ENCODE measurements at regions not wholly inside any gene's neighbourhood (a gene's known extent, or its start where the extent isn't known, plus 50 kb on each side); places are given as distances from the start of the nearest gene placed in this dataset.
A peak's percentile ranks its signal among the peaks of the same experiment; 100 is the strongest.

DNA sequence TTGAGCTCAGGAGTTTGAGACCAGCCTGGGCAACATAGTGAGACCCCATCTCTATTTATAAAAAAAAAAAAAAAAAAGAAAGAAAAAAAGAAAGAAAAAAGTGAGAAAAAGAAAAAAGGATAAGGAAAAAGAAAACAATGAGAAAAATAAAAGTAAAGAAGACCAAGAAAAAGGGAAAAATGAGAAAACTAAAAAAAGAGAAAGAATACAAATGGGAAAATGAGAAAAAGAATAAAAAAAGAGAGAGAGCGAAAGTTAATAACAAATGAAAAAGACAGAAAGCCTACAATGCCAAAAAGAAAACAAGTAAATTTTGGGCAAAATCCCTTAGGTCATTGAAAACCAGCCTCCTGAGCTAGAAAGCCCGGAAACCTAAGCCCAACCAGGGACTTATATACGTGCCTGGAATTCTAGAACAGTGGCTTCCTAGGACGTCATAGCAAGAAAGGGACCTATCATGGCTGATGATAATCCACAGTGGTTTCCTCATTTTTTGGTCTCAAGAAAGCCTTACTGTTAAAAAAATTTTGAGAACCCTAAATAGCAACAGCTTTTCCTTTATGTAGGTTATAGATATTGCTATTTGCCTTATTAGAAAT is 131.7 kb upstream of the CLINT1 start:
- Histone ChIP-seq H3K27me3 (ENCODE audit: control insufficient read depth, insufficient read depth, low read length) (no peaks in the 10 kb centered on the region), H3K36me3 (ENCODE audit: control insufficient read depth, insufficient read depth, low read length) (no peaks in the 10 kb centered on the region), H3K9me3 (ENCODE audit: control insufficient read depth, insufficient read depth, low read length) (no peaks in the 10 kb centered on the region), H3K4me3 (ENCODE audit: low read depth, low read length) (no peak overlapping the region), H3K4me1 (ENCODE audit: control insufficient read depth, insufficient read depth, low read length) (no peaks in the 10 kb centered on the region), H3K27ac (ENCODE audit: low read depth, low read length) (no peak overlapping the region)
- 80% methylated on average over 2 of the region's 4 CpGs for WGBS (ENCODE audit: insufficient coverage)
- no peak for DNase-seq (ENCODE audit: low read depth in 4 of 6, low spot score in 6 of 6)

GRCh38 chr5:157989296-157989695 is 130.4 kb upstream of the CLINT1 start:
- H3K4me1 ChIP-seq (ENCODE audit: control insufficient read depth, insufficient read depth, low read length) = no peaks in the 10 kb centered on the region
- no peak overlapping the region for H3K27ac ChIP-seq (ENCODE audit: low read depth, low read length)
- H3K36me3 ChIP-seq (ENCODE audit: control insufficient read depth, insufficient read depth, low read length) = no peaks in the 10 kb centered on the region
- no peak overlapping the region for H3K4me3 ChIP-seq (ENCODE audit: low read depth, low read length)
- no peaks in the 10 kb centered on the region for H3K27me3 ChIP-seq (ENCODE audit: control insufficient read depth, insufficient read depth, low read length)
- H3K9me3 ChIP-seq (ENCODE audit: control insufficient read depth, insufficient read depth, low read length) = no peaks in the 10 kb centered on the region
- DNase-seq (ENCODE audit: low read depth in 4 of 6, low spot score in 6 of 6) = no peak
- whole genome bisulfite sequencing (ENCODE audit: insufficient coverage) = 100% methylated on average over 1 of the region's 6 CpGs

DNA sequence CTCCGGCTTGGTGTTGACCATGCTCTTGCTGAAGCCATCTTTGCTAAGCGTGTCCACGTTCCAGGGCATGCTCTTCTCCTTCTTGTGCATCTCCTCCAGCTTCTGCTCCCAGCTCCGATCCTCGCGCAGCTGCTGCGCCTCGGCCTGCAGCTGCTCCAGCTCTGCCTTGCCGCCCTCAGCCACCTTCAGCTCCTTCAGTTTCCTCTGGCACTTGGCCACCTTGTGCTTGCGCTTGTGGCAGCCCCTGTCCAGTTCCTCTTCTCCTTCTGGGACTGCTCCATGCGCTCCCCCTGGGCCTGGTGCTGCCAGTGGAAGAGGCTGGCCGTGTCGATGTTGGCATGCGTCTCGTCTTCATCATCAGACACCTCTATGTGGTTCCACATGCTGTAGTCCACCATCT is 128.3 kb upstream of the CLINT1 start:
- WGBS (ENCODE audit: insufficient coverage) = 96% methylated on average over 13 of the region's 15 CpGs
- Histone ChIP-seq H3K27ac (ENCODE audit: low read depth, low read length) (no peak overlapping the region), H3K4me3 (ENCODE audit: low read depth, low read length) (no peak overlapping the region), H3K36me3 (ENCODE audit: control insufficient read depth, insufficient read depth, low read length) (no peaks in the 10 kb centered on the region), H3K4me1 (ENCODE audit: control insufficient read depth, insufficient read depth, low read length) (no peaks in the 10 kb centered on the region), H3K27me3 (ENCODE audit: control insufficient read depth, insufficient read depth, low read length) (no peaks in the 10 kb centered on the region), H3K9me3 (ENCODE audit: control insufficient read depth, insufficient read depth, low read length) (peaks cover 3% of the 10 kb centered on the region)
- DNase-seq (ENCODE audit: low read depth in 4 of 6, low spot score in 6 of 6) = no peak

GRCh38 chr5:157986431-157986990 is 127.6 kb upstream of the CLINT1 start:
- WGBS (ENCODE audit: insufficient coverage) = 97% methylated on average over 29 of the region's 29 CpGs
- no peak for DNase-seq (ENCODE audit: low read depth in 4 of 6, low spot score in 6 of 6)
- H3K4me3 ChIP-seq (ENCODE audit: low read depth, low read length) = no peak overlapping the region
- H3K27me3 ChIP-seq (ENCODE audit: control insufficient read depth, insufficient read depth, low read length) = no peaks in the 10 kb centered on the region
- H3K4me1 ChIP-seq (ENCODE audit: control insufficient read depth, insufficient read depth, low read length) = no peaks in the 10 kb centered on the region
- no peaks in the 10 kb centered on the region for H3K36me3 ChIP-seq (ENCODE audit: control insufficient read depth, insufficient read depth, low read length)
- peaks cover 3% of the 10 kb centered on the region for H3K9me3 ChIP-seq (ENCODE audit: control insufficient read depth, insufficient read depth, low read length)
- no peak overlapping the region for H3K27ac ChIP-seq (ENCODE audit: low read depth, low read length)

DNA sequence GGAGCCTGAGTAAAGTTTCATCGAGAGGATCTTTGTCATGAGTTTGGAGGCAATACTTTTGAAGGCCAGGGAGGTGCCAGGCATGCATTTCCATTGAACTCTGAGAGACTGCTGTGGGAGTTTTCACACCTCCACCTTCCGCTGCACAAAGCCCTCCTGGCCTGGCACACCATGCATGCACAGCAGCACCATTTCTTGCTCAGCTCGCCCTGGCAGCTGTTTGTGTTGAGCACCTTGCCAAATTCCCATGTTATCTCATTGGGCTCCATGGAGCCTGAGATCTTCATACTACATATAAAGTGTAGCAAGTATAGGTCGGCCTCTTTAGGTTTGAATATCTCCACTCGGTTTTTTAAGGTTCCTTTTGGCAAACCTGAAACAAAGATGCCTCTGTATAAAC is 125.7 kb upstream of the CLINT1 start:
- Histone ChIP-seq H3K9me3 (ENCODE audit: control insufficient read depth, insufficient read depth, low read length) (peaks cover 3% of the 10 kb centered on the region), H3K4me3 (ENCODE audit: low read depth, low read length) (no peak overlapping the region), H3K4me1 (ENCODE audit: control insufficient read depth, insufficient read depth, low read length) (no peaks in the 10 kb centered on the region), H3K36me3 (ENCODE audit: control insufficient read depth, insufficient read depth, low read length) (no peaks in the 10 kb centered on the region), H3K27ac (ENCODE audit: low read depth, low read length) (no peak overlapping the region), H3K27me3 (ENCODE audit: control insufficient read depth, insufficient read depth, low read length) (no peaks in the 10 kb centered on the region)
- no peak for DNase-seq (ENCODE audit: low read depth in 4 of 6, low spot score in 6 of 6)
- 85% methylated on average over 2 of the region's 5 CpGs for WGBS (ENCODE audit: insufficient coverage)

DNA sequence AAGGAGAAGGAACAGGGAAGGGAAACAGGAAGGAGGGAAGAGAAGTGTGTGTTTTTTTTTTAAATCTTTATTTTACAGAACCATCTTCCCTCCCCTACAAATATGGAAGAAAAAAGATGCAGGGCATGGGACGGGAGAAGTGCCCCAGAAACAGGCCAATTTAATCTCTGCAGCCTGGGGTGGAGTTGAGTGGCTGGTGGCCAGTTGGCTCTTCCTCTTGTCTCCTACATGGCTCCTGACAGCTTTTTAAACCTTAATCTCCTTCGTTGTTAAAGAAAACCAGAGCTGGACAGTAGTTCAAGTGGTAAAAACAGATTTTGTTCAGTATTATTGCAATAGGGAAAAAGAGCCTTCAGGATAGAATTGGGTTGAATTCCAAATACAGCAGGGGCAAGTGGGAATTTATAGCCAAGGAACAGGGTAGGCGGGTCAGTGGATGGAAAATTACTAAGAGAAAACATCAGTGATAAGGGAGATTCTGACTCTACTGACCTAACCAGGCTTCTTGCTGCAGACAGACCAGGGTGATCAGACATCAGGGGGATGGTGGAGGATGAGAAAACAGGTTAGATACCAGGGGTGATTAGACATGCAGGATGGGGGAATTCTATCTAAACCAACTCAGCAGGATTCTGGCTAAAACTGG is 125.1 kb upstream of the CLINT1 start:
- Histone ChIP-seq H3K9me3 (ENCODE audit: control insufficient read depth, insufficient read depth, low read length) (peaks cover 3% of the 10 kb centered on the region), H3K36me3 (ENCODE audit: control insufficient read depth, insufficient read depth, low read length) (no peaks in the 10 kb centered on the region), H3K27ac (ENCODE audit: low read depth, low read length) (no peak overlapping the region), H3K27me3 (ENCODE audit: control insufficient read depth, insufficient read depth, low read length) (no peaks in the 10 kb centered on the region), H3K4me1 (ENCODE audit: control insufficient read depth, insufficient read depth, low read length) (no peaks in the 10 kb centered on the region), H3K4me3 (ENCODE audit: low read depth, low read length) (no peak overlapping the region)
- WGBS (ENCODE audit: insufficient coverage) = 78% methylated on average over 1 of the region's 3 CpGs
- DNase-seq (ENCODE audit: low read depth in 4 of 6, low spot score in 6 of 6) = no peak

- Histone ChIP-seq H3K9me3 (ENCODE audit: control insufficient read depth, insufficient read depth, low read length) (no peaks in the 10 kb centered on the region), H3K27me3 (ENCODE audit: control insufficient read depth, insufficient read depth, low read length) (no peaks in the 10 kb centered on the region), H3K27ac (ENCODE audit: low read depth, low read length) (no peak overlapping the region), H3K4me3 (ENCODE audit: low read depth, low read length) (no peak overlapping the region), H3K36me3 (ENCODE audit: control insufficient read depth, insufficient read depth, low read length) (no peaks in the 10 kb centered on the region), H3K4me1 (ENCODE audit: control insufficient read depth, insufficient read depth, low read length) (peaks cover 3% of the 10 kb centered on the region)
- peak in 2 of 6 donors; percentile 31 to 40 for DNase-seq (ENCODE audit: low read depth in 4 of 6, low spot score in 6 of 6)
- WGBS (ENCODE audit: insufficient coverage) = 48% methylated on average over 2 of the region's 2 CpGs
Observed at GRCh38 chr5:157978061-157978460, 119.1 kb upstream of the CLINT1 start.

DNA sequence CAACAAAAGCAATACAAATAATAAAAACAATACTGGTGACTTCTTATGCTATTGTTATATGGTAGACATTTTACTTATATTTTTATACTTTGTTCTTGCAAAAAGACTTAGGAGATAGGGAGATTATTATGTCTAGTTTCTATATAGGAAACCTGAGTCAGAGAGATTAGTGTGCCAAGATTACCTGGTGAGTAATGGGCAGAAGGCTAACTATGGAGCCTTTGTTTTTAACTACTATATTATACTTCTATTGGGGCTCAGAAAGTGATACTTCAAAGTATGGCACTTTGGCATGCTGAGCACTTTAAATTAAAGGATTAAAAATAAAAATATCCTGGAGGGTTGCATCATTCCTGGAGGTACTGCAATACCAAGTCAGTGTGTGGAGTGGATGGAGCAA is 117.5 kb upstream of the CLINT1 start:
- H3K27me3 ChIP-seq (ENCODE audit: control insufficient read depth, insufficient read depth, low read length) = no peaks in the 10 kb centered on the region
- no peaks in the 10 kb centered on the region for H3K36me3 ChIP-seq (ENCODE audit: control insufficient read depth, insufficient read depth, low read length)
- H3K4me3 ChIP-seq (ENCODE audit: low read depth, low read length) = no peak overlapping the region
- DNase-seq (ENCODE audit: low read depth in 4 of 6, low spot score in 6 of 6) = no peak
- H3K4me1 ChIP-seq (ENCODE audit: control insufficient read depth, insufficient read depth, low read length) = peaks cover 6% of the 10 kb centered on the region
- H3K9me3 ChIP-seq (ENCODE audit: control insufficient read depth, insufficient read depth, low read length) = no peaks in the 10 kb centered on the region
- H3K27ac ChIP-seq (ENCODE audit: low read depth, low read length) = no peak overlapping the region

DNA sequence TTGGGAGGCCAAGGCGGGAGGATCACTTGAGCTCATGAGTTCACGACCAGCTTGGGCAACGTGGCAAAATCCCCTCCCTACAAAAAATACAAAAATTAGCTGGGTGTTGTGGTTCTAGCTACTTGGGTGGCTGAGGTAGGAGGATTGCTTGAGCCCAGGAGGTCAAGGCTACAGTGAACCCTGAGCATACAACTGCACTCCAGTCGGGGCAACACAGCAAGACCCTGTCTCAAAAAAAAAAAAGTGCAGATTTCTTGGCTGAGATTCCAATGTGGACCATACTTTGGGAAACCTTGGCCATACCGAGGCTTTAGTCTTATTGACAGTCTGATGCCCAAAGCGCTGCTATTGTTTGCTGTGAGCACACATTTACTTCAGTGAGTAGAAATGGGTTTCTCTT is 113.6 kb upstream of the CLINT1 start:
- H3K4me3 ChIP-seq (ENCODE audit: low read depth, low read length) = no peak overlapping the region
- H3K9me3 ChIP-seq (ENCODE audit: control insufficient read depth, insufficient read depth, low read length) = no peaks in the 10 kb centered on the region
- H3K4me1 ChIP-seq (ENCODE audit: control insufficient read depth, insufficient read depth, low read length) = peaks cover 7% of the 10 kb centered on the region
- no peaks in the 10 kb centered on the region for H3K27me3 ChIP-seq (ENCODE audit: control insufficient read depth, insufficient read depth, low read length)
- WGBS (ENCODE audit: insufficient coverage) = 93% methylated on average over 3 of the region's 6 CpGs
- no peak for DNase-seq (ENCODE audit: low read depth in 4 of 6, low spot score in 6 of 6)
- H3K36me3 ChIP-seq (ENCODE audit: control insufficient read depth, insufficient read depth, low read length) = no peaks in the 10 kb centered on the region
- no peak overlapping the region for H3K27ac ChIP-seq (ENCODE audit: low read depth, low read length)

DNA sequence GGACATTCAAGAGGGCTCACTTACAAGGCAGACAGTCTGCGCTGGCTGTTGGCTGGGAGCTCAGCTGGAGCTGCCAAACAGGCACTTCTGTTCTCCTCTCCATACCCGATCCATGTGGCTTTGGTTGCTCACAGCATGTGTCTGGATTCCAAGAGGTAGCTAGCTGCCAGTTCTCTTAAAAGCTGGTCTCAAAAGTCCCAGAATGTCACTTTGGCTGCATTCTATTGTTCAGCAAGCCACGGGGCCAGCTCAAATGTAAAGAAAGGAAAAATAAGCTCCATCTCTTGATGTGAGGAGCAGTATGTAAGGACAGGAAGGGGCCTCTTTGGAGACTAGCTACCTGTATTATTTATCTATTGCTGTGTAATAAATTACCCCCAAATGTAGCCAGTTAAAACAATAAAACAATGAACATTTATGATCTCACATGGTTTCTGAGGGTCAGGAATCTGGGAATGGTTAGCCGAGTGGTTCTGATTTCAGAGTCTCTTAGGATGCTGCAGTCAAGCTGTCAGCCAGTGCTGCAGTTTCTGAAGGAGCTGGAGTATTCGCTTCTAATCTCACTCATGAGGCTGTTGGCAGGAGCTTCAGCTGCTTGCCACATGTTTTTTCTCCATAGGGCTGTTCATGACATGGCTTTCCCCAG is 112.7 kb upstream of the CLINT1 start:
- H3K4me1 ChIP-seq (ENCODE audit: control insufficient read depth, insufficient read depth, low read length) = peaks cover 7% of the 10 kb centered on the region
- H3K27me3 ChIP-seq (ENCODE audit: control insufficient read depth, insufficient read depth, low read length) = no peaks in the 10 kb centered on the region
- DNase-seq (ENCODE audit: low read depth in 4 of 6, low spot score in 6 of 6) = peak in 3 of 6 donors; percentile 65 to 93 (median 90)
- 5% methylated on average over 3 of the region's 5 CpGs for WGBS (ENCODE audit: insufficient coverage)
- no peaks in the 10 kb centered on the region for H3K36me3 ChIP-seq (ENCODE audit: control insufficient read depth, insufficient read depth, low read length)
- no peaks in the 10 kb centered on the region for H3K9me3 ChIP-seq (ENCODE audit: control insufficient read depth, insufficient read depth, low read length)
- H3K4me3 ChIP-seq (ENCODE audit: low read depth, low read length) = no peak overlapping the region
- H3K27ac ChIP-seq (ENCODE audit: low read depth, low read length) = peak overlapping the region; percentile 20

All from spinal cord (tissue), 9 donors.